Ovary (tissue), 3 donors: ENCODE measurements at regions not wholly inside any gene's neighbourhood (a gene's known extent, or its start where the extent isn't known, plus 50 kb on each side); places are given as distances from the start of the nearest gene placed in this dataset.

ENCODE experiments used
- POLR2A ChIP-seq: fragments of 450-650 bp; IDR thresholded peaks from one replicate; pipeline ENCODE4 v1.6.1; 2017; ENCODE audit warnings: antibody characterized with exemption, mild to moderate bottlenecking, moderate library complexity
- TF ChIP-seq, protein P1 (sequence below), 3 donors: fragments of 450-650 bp in 2 of 3; fragments of 200-600 bp in 1 of 3; IDR thresholded peaks; one replicate each; pipeline versions ENCODE4 v1.5.1 to v1.8.0; 2016 to 2022; ENCODE audit warnings: antibody characterized with exemption in 3 of 3, mild to moderate bottlenecking in 1 of 3
- donor health status: DM: no; HTN: no; CAD: no.

DNA sequence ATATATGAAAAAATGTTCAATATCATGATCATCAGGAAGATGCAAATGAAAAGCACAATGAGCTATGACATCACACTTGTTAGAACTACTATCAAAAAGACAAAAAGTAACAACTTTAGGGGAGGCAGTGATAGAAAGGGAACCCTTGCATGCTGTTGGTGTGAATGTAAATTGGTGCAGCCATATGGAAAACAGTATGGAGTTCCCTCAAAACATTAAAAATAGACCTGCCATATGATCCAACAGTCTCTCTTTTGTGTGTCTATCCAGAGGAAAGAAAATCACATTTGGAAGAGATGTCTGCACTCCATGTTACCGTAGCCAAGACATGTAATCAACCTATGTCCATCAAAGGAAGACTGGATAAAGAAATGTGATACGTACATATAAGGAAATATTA lies 92.3 kb upstream of the ALKAL2 start:
- TF ChIP-seq, protein P1, sequence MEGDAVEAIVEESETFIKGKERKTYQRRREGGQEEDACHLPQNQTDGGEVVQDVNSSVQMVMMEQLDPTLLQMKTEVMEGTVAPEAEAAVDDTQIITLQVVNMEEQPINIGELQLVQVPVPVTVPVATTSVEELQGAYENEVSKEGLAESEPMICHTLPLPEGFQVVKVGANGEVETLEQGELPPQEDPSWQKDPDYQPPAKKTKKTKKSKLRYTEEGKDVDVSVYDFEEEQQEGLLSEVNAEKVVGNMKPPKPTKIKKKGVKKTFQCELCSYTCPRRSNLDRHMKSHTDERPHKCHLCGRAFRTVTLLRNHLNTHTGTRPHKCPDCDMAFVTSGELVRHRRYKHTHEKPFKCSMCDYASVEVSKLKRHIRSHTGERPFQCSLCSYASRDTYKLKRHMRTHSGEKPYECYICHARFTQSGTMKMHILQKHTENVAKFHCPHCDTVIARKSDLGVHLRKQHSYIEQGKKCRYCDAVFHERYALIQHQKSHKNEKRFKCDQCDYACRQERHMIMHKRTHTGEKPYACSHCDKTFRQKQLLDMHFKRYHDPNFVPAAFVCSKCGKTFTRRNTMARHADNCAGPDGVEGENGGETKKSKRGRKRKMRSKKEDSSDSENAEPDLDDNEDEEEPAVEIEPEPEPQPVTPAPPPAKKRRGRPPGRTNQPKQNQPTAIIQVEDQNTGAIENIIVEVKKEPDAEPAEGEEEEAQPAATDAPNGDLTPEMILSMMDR (IDR thresholded peaks at IDR 0.05), result no peak
- TF ChIP-seq POLR2A, result no peak
